Caco-2 (cell line): ENCODE measurements at regions not wholly inside any gene's neighbourhood (a gene's known extent, or its start where the extent isn't known, plus 50 kb on each side); places are given as distances from the start of the nearest gene placed in this dataset.

Experiments used
- BruUV-seq: library from RNA; stranded (reverse); fragments of 400-500 nt; replicated peaks from 2 replicates; lab custom pipeline; 2021; lab: Mats Ljungman, UMichigan
- CTCF ChIA-PET: fragments of 300-600 bp; sonication (Branson Sonifier 250); formaldehyde crosslinking; loops from one replicate; lab custom pipeline; 2022; ENCODE audit warnings: antibody characterized with exemption; lab: Charles Lee
- POLR2A ChIA-PET: fragments of 300-600 bp; sonication (Branson Sonifier 250); formaldehyde crosslinking; loops from one replicate; lab custom pipeline; 2022; ENCODE audit warnings: antibody characterized with exemption; lab: Charles Lee
- DNase-seq, 2 experiments: peaks; one replicate each; pipeline versions ENCODE4 v3.0.0 to v3.0.0-alpha.2; 2020 to 2022
- H3K27me3 ChIP-seq: replicated peaks from 2 replicates; pipeline ENCODE4 v1.6.0; 2011; ENCODE audit warnings: low read length; ENCODE audit not compliant: control insufficient read depth, insufficient read depth
- H3K36me3 ChIP-seq: 2 replicates; pipeline ENCODE4 v1.5.1; 2011; ENCODE audit warnings: low read length; ENCODE audit not compliant: control insufficient read depth, insufficient read depth
- H3K4me1 ChIP-seq: fragments of 250-450 bp; sonication (Bioruptor Pico); 2 replicates; pipeline ENCODE4 v1.5.1; 2020; ENCODE audit warnings: mild to moderate bottlenecking
- H3K4me3 ChIP-seq: 2 replicates; pipeline ENCODE4 v1.5.1; 2011; ENCODE audit warnings: low read depth, mild to moderate bottlenecking, control low read depth, low read length
- H3K9me3 ChIP-seq: fragments of 250-450 bp; sonication (Bioruptor Pico); 2 replicates; pipeline ENCODE4 v1.5.1; 2020; ENCODE audit warnings: mild to moderate bottlenecking, moderate library complexity
- H3K27ac Mint-ChIP-seq: one replicate; pipeline ENCODE4 v1.8.0; 2022; ENCODE audit warnings: mixed read lengths; ENCODE audit not compliant: unreplicated experiment
- H3K27me3 Mint-ChIP-seq: one replicate; pipeline ENCODE4 v1.8.0; 2022; ENCODE audit warnings: mixed read lengths; ENCODE audit not compliant: insufficient read depth, unreplicated experiment
- H3K36me3 Mint-ChIP-seq: one replicate; pipeline ENCODE4 v1.8.0; 2022; ENCODE audit warnings: mild to moderate bottlenecking, mixed read lengths; ENCODE audit not compliant: insufficient read depth, unreplicated experiment
- H3K4me1 Mint-ChIP-seq: one replicate; pipeline ENCODE4 v1.8.0; 2022; ENCODE audit warnings: low read depth, mixed read lengths; ENCODE audit not compliant: unreplicated experiment
- H3K4me3 Mint-ChIP-seq: one replicate; pipeline ENCODE4 v1.8.0; 2022; ENCODE audit warnings: mild to moderate bottlenecking, moderate library complexity, mixed read lengths; ENCODE audit not compliant: unreplicated experiment
- H3K9me3 Mint-ChIP-seq: one replicate; pipeline ENCODE4 v1.8.0; 2022; ENCODE audit warnings: mixed read lengths; ENCODE audit not compliant: unreplicated experiment
- intact Hi-C: fragments of 100-400 bp; cut with micrococcal nuclease; formaldehyde crosslinking; loops from one replicate; pipeline ENCODE4 v1.10.0; 2022; ENCODE audit not compliant: unreplicated experiment
- TF ChIP-seq, protein P1 (sequence below), 2 experiments: fragments of 200-600 bp in 1 of 2; IDR thresholded peaks; 1 replicate in 1 of 2; 2 replicates in 1 of 2; pipeline versions ENCODE4 v1.5.1 to v1.8.0; 2011 to 2022; ENCODE audit warnings: antibody characterized with exemption in 1 of 2, control low read depth in 1 of 2, inconsistent platforms in 1 of 2, low read depth in 1 of 2, low read length in 1 of 2, mild to moderate bottlenecking in 1 of 2, moderate library complexity in 1 of 2; ENCODE audit not compliant: insufficient read depth in 1 of 2, severe bottlenecking in 1 of 2, unreplicated experiment in 1 of 2

- no peaks in the 10 kb centered on the region for H3K36me3 Mint-ChIP-seq
- DNase-seq, result no peak
- H3K9me3 Mint-ChIP-seq, result no peaks in the 10 kb centered on the region
- no peaks in the 10 kb centered on the region for H3K4me1 Mint-ChIP-seq
- Histone ChIP-seq H3K4me3 (no peak overlapping the region), H3K4me1 (no peaks in the 10 kb centered on the region), H3K36me3 (no peaks in the 10 kb centered on the region), H3K9me3 (no peaks in the 10 kb centered on the region), H3K27me3 (no peaks in the 10 kb centered on the region)
- ChIA-PET POLR2A (no interaction called here), CTCF (no interaction called here)
- intact Hi-C loops, result no loop called here
- TF ChIP-seq, protein P1, sequence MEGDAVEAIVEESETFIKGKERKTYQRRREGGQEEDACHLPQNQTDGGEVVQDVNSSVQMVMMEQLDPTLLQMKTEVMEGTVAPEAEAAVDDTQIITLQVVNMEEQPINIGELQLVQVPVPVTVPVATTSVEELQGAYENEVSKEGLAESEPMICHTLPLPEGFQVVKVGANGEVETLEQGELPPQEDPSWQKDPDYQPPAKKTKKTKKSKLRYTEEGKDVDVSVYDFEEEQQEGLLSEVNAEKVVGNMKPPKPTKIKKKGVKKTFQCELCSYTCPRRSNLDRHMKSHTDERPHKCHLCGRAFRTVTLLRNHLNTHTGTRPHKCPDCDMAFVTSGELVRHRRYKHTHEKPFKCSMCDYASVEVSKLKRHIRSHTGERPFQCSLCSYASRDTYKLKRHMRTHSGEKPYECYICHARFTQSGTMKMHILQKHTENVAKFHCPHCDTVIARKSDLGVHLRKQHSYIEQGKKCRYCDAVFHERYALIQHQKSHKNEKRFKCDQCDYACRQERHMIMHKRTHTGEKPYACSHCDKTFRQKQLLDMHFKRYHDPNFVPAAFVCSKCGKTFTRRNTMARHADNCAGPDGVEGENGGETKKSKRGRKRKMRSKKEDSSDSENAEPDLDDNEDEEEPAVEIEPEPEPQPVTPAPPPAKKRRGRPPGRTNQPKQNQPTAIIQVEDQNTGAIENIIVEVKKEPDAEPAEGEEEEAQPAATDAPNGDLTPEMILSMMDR (IDR thresholded peaks at IDR 0.05; ENCODE audit: insufficient read depth in 1 of 2, low read depth in 1 of 2, low read length in 1 of 2, severe bottlenecking in 1 of 2, unreplicated experiment in 1 of 2), result no peak
- no TSS peak for BruUV-seq
- no peak overlapping the region for H3K4me3 Mint-ChIP-seq
- H3K27ac Mint-ChIP-seq, result no peak overlapping the region
- peaks cover 7% of the 10 kb centered on the region for H3K27me3 Mint-ChIP-seq
Observed at GRCh38 chr9:19648672-19649071, 140.2 kb downstream of the SLC24A2 start.

- H3K9me3 Mint-ChIP-seq, result no peaks in the 10 kb centered on the region
- Histone ChIP-seq H3K4me3 (no peak overlapping the region), H3K27me3 (no peaks in the 10 kb centered on the region), H3K4me1 (no peaks in the 10 kb centered on the region), H3K36me3 (no peaks in the 10 kb centered on the region), H3K9me3 (no peaks in the 10 kb centered on the region)
- ChIA-PET POLR2A (no interaction called here), CTCF (no interaction called here)
- no TSS peak for BruUV-seq
- DNase-seq, result no peak
- no peak overlapping the region for H3K27ac Mint-ChIP-seq
- TF ChIP-seq, protein P1 (IDR thresholded peaks at IDR 0.05; ENCODE audit: insufficient read depth in 1 of 2, low read depth in 1 of 2, low read length in 1 of 2, severe bottlenecking in 1 of 2, unreplicated experiment in 1 of 2), result no peak
- H3K4me1 Mint-ChIP-seq, result no peaks in the 10 kb centered on the region
- intact Hi-C loops, result no loop called here
- no peaks in the 10 kb centered on the region for H3K36me3 Mint-ChIP-seq
- H3K27me3 Mint-ChIP-seq, result peaks cover 2% of the 10 kb centered on the region
- no peak overlapping the region for H3K4me3 Mint-ChIP-seq
Observed at GRCh38 chr9:19643875-19644274, 145.0 kb downstream of the SLC24A2 start.

DNA sequence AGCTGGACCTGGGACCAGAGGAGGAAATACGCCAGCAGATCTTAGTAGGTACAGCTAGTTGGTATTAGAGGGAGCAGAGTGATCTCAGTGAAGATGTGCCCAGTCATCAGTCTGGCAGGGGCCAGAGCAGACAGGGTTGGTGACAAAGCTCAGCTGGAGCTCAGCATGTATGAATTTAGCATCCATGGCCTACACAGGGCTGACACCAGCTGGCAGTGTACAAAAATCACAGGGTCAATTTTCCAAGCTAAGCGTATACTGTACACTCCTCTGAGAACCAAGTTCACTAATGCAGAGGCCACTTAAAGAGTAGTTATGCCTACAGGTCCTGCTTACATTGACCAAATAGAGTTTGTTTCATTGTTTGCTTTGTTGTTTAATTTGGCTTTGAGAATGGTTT is 146.6 kb downstream of the SLC24A2 start:
- Mint-ChIP-seq H3K4me1 (no peaks in the 10 kb centered on the region), H3K4me3 (no peak overlapping the region), H3K9me3 (no peaks in the 10 kb centered on the region), H3K27me3 (peaks cover 2% of the 10 kb centered on the region), H3K27ac (no peak overlapping the region), H3K36me3 (no peaks in the 10 kb centered on the region)
- Histone ChIP-seq H3K9me3 (no peaks in the 10 kb centered on the region), H3K27me3 (no peaks in the 10 kb centered on the region), H3K4me1 (no peaks in the 10 kb centered on the region), H3K36me3 (no peaks in the 10 kb centered on the region), H3K4me3 (no peak overlapping the region)
- TF ChIP-seq, protein P1 (IDR thresholded peaks at IDR 0.05; ENCODE audit: insufficient read depth in 1 of 2, low read depth in 1 of 2, low read length in 1 of 2, severe bottlenecking in 1 of 2, unreplicated experiment in 1 of 2), result no peak
- intact Hi-C loops, result no loop called here
- BruUV-seq, result no TSS peak
- DNase-seq, result peak in 1 of 2 experiments; percentile 4
- POLR2A ChIA-PET, result no interaction called here
- CTCF ChIA-PET, result interaction anchor here (0.6 to 1.1 kb wide), 4 partner anchors 50 to 280 kb away, joined by 3 to 6 read pairs (median 4); no protein-coding TSS in a partner anchor
